Neural cell (in vitro differentiated cells): ENCODE measurements at regions not wholly inside any gene's neighbourhood (a gene's known extent, or its start where the extent isn't known, plus 50 kb on each side); places are given as distances from the start of the nearest gene placed in this dataset.

Source experiments
- H2AFZ ChIP-seq: fragments of 200-600, 300-800 bp; sonication (generic), shearing (Covaris generic); 2 replicates; pipeline ENCODE4 v1.6.0; 2014; ENCODE audit warnings: low read depth, mild to moderate bottlenecking, antibody characterized with exemption, low read length, moderate library complexity
- H3F3A ChIP-seq: fragments of 200-600 bp; shearing (Covaris generic); 2 replicates; pipeline ENCODE4 v1.6.1; 2016; ENCODE audit warnings: mild to moderate bottlenecking, moderate library complexity, mixed read lengths, antibody characterized with exemption, low read length; ENCODE audit not compliant: insufficient read depth, poor library complexity, severe bottlenecking
- H3K27ac ChIP-seq: fragments of 200-600, 300-800 bp; sonication (generic), shearing (Covaris generic); 2 replicates; pipeline ENCODE4 v1.5.1; 2014; ENCODE audit warnings: mild to moderate bottlenecking, low read length, moderate library complexity
- H3K27me3 ChIP-seq: fragments of 300-800, 200-600 bp; sonication (generic), shearing (Covaris generic); 2 replicates; pipeline ENCODE4 v1.6.0; 2014; ENCODE audit warnings: mild to moderate bottlenecking, low read depth, low read length, moderate library complexity; ENCODE audit not compliant: insufficient read depth
- H3K36me3 ChIP-seq: fragments of 300-800, 200-600 bp; sonication (generic), shearing (Covaris generic); 2 replicates; pipeline ENCODE4 v1.5.1; 2014; ENCODE audit warnings: mild to moderate bottlenecking, antibody characterized with exemption, low read length, moderate library complexity; ENCODE audit not compliant: insufficient read depth
- H3K4me2 ChIP-seq: fragments of 300-800, 200-600 bp; sonication (generic), shearing (Covaris generic); 2 replicates; pipeline ENCODE4 v1.6.0; 2014; ENCODE audit warnings: mild to moderate bottlenecking, low read length
- H3K4me3 ChIP-seq: fragments of 300-800, 200-600 bp; sonication (generic), shearing (Covaris generic); 2 replicates; pipeline ENCODE4 v1.5.1; 2014; ENCODE audit warnings: mild to moderate bottlenecking, low read length, moderate library complexity
- H3K79me2 ChIP-seq: fragments of 200-600 bp; shearing (Covaris generic); replicated peaks from 2 replicates; pipeline ENCODE4 v1.6.0; 2014; ENCODE audit warnings: mild to moderate bottlenecking, low read length, moderate library complexity; ENCODE audit not compliant: insufficient read depth
- H3K9ac ChIP-seq: fragments of 300-800, 200-600 bp; sonication (generic), shearing (Covaris generic); 2 replicates; pipeline ENCODE4 v1.6.1; 2016; ENCODE audit warnings: mild to moderate bottlenecking, low read length, mixed read lengths
- H3K9me2 ChIP-seq: fragments of 200-600 bp; shearing (Covaris generic); 2 replicates; pipeline ENCODE4 v1.6.1; 2016; ENCODE audit warnings: mild to moderate bottlenecking, low read length, mixed read lengths; ENCODE audit not compliant: insufficient read depth
- H3K9me3 ChIP-seq: fragments of 200-600, 300-800 bp; sonication (generic), shearing (Covaris generic); 2 replicates; pipeline ENCODE4 v1.6.1; 2016; ENCODE audit warnings: mild to moderate bottlenecking, mixed run types, low read length, moderate library complexity, mixed read lengths
- H4K20me1 ChIP-seq: fragments of 200-600 bp; shearing (Covaris generic); 2 replicates; pipeline ENCODE4 v1.6.1; 2016; ENCODE audit warnings: mild to moderate bottlenecking, mixed run types; ENCODE audit not compliant: insufficient read depth
- CTCF ChIP-seq: fragments of 450-650 bp; IDR thresholded peaks from 2 replicates; pipeline ENCODE4 v1.5.1; 2014; ENCODE audit warnings: antibody characterized with exemption, mild to moderate bottlenecking, moderate library complexity; ENCODE audit not compliant: poor library complexity, severe bottlenecking
- EP300 ChIP-seq: fragments of 450-650 bp; conservative IDR thresholded peaks from 2 replicates; pipeline ENCODE4 v1.6.1; 2014; ENCODE audit warnings: antibody characterized with exemption, mild to moderate bottlenecking, moderate library complexity; ENCODE audit not compliant: poor library complexity, severe bottlenecking
- EZH2 ChIP-seq: fragments of 200-600, 300-800 bp; shearing (Covaris generic), sonication (generic); IDR thresholded peaks from 2 replicates; pipeline ENCODE4 v1.6.1; 2014; ENCODE audit warnings: antibody characterized with exemption, low read length, borderline replicate concordance, mild to moderate bottlenecking; ENCODE audit not compliant: insufficient read depth, poor library complexity, severe bottlenecking
- MXI1 ChIP-seq: fragments of 450-650 bp; conservative IDR thresholded peaks from 2 replicates; pipeline ENCODE4 v1.6.1; 2014; ENCODE audit warnings: antibody characterized with exemption, mild to moderate bottlenecking; ENCODE audit not compliant: poor library complexity, severe bottlenecking
- POLR2AphosphoS5 ChIP-seq: IDR thresholded peaks from 2 replicates; pipeline ENCODE4 v1.6.1; 2012
- RAD21 ChIP-seq: fragments of 450-650 bp; conservative IDR thresholded peaks from 2 replicates; pipeline ENCODE4 v1.6.1; 2014; ENCODE audit warnings: antibody characterized with exemption, mild to moderate bottlenecking, moderate library complexity
- SMC3 ChIP-seq: fragments of 450-650 bp; conservative IDR thresholded peaks from 2 replicates; pipeline ENCODE4 v1.6.1; 2014; ENCODE audit warnings: antibody characterized with exemption, mild to moderate bottlenecking, moderate library complexity; ENCODE audit not compliant: poor library complexity
- TAF1 ChIP-seq: IDR thresholded peaks from 2 replicates; pipeline ENCODE4 v1.6.1; 2012; ENCODE audit warnings: low read depth
- TF ChIP-seq, protein P1 (sequence below): IDR thresholded peaks from 2 replicates; pipeline ENCODE4 v1.6.1; 2012; ENCODE audit warnings: borderline replicate concordance

DNA sequence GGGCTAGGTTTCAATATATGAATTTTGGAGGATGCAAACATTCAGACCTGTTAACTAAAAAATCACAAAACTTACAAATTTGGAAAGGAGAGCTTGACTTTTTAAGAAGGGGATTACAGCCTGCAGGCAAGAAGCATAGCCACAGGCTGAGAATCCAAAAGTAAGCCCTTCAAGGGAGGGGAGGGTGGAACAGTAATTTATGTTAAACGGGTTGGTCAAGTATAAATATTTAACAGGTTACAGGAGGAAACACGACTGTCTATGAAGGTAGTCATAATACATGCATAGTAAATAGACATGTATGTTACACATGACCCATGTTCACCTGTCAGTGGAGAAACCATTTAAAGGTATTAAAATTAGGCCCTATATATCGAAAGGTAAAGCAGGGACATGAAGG is 261.1 kb upstream of the RGS18 start:
- H3K4me2 ChIP-seq: no peak overlapping the region
- TF ChIP-seq, protein P1, sequence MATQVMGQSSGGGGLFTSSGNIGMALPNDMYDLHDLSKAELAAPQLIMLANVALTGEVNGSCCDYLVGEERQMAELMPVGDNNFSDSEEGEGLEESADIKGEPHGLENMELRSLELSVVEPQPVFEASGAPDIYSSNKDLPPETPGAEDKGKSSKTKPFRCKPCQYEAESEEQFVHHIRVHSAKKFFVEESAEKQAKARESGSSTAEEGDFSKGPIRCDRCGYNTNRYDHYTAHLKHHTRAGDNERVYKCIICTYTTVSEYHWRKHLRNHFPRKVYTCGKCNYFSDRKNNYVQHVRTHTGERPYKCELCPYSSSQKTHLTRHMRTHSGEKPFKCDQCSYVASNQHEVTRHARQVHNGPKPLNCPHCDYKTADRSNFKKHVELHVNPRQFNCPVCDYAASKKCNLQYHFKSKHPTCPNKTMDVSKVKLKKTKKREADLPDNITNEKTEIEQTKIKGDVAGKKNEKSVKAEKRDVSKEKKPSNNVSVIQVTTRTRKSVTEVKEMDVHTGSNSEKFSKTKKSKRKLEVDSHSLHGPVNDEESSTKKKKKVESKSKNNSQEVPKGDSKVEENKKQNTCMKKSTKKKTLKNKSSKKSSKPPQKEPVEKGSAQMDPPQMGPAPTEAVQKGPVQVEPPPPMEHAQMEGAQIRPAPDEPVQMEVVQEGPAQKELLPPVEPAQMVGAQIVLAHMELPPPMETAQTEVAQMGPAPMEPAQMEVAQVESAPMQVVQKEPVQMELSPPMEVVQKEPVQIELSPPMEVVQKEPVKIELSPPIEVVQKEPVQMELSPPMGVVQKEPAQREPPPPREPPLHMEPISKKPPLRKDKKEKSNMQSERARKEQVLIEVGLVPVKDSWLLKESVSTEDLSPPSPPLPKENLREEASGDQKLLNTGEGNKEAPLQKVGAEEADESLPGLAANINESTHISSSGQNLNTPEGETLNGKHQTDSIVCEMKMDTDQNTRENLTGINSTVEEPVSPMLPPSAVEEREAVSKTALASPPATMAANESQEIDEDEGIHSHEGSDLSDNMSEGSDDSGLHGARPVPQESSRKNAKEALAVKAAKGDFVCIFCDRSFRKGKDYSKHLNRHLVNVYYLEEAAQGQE: no peak
- no peak for TF ChIP-seq POLR2AphosphoS5
- no peak for TF ChIP-seq RAD21
- TF ChIP-seq TAF1: no peak
- no peak for TF ChIP-seq SMC3
- TF ChIP-seq CTCF: no peak
- no peak for TF ChIP-seq MXI1
- no peaks in the 10 kb centered on the region for H3F3A ChIP-seq
- no peaks in the 10 kb centered on the region for H3K9me3 ChIP-seq
- no peak overlapping the region for H3K27ac ChIP-seq
- H3K9ac ChIP-seq: no peak overlapping the region
- H4K20me1 ChIP-seq: no peaks in the 10 kb centered on the region
- no peaks in the 10 kb centered on the region for H3K79me2 ChIP-seq
- H3K9me2 ChIP-seq: no peaks in the 10 kb centered on the region
- H2AFZ ChIP-seq: no peak overlapping the region
- no peaks in the 10 kb centered on the region for H3K27me3 ChIP-seq
- H3K36me3 ChIP-seq: no peaks in the 10 kb centered on the region
- H3K4me3 ChIP-seq: no peak overlapping the region

GRCh38 chr1:191901651-191902050 is 256.6 kb upstream of the RGS18 start:
- TF ChIP-seq POLR2AphosphoS5: no peak
- TF ChIP-seq EZH2: no peak

DNA sequence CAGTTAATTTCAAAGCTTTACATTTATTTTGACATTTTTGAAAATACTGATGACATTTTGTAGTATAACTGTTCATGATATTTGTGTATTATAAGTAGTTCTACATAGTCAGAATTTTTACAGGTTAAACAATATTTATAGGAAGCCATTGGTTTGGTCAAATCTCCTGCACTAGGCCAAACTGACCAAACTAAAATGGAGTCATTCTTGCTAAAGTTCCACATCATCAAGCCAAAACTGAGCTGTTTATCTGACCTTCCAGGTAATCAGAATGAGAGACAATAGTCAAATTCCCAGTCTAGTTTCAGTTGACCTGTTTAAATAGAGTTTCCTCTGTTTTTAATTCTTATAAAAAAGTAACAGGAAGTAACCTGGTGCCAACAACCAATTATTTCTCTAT is 253.3 kb upstream of the RGS18 start:
- Histone ChIP-seq H3K79me2 (no peaks in the 10 kb centered on the region), H3K9me3 (no peaks in the 10 kb centered on the region), H3K4me3 (no peak overlapping the region), H3F3A (no peaks in the 10 kb centered on the region), H3K9ac (no peak overlapping the region), H3K27ac (no peak overlapping the region), H3K27me3 (no peaks in the 10 kb centered on the region), H4K20me1 (no peaks in the 10 kb centered on the region), H3K4me2 (no peak overlapping the region), H2AFZ (no peak overlapping the region), H3K36me3 (no peaks in the 10 kb centered on the region), H3K9me2 (no peaks in the 10 kb centered on the region)
- TF ChIP-seq RAD21: no peak
- TF ChIP-seq POLR2AphosphoS5: no peak
- no peak for TF ChIP-seq TAF1
- no peak for TF ChIP-seq SMC3
- TF ChIP-seq MXI1: no peak
- TF ChIP-seq CTCF: no peak
- TF ChIP-seq EP300: no peak
- TF ChIP-seq EZH2: no peak
- TF ChIP-seq, protein P1: no peak

More at GRCh38 chr1:191901651-191902050, 256.6 kb upstream of the RGS18 start:
- Histone ChIP-seq H2AFZ (no peak overlapping the region), H3K9ac (no peak overlapping the region), H3K79me2 (no peaks in the 10 kb centered on the region), H4K20me1 (no peaks in the 10 kb centered on the region), H3K27ac (no peak overlapping the region), H3K9me2 (no peaks in the 10 kb centered on the region), H3K27me3 (no peaks in the 10 kb centered on the region), H3F3A (no peaks in the 10 kb centered on the region), H3K9me3 (no peaks in the 10 kb centered on the region), H3K4me3 (no peak overlapping the region), H3K4me2 (no peak overlapping the region), H3K36me3 (no peaks in the 10 kb centered on the region)
